ENCODE measurements at regions not wholly inside any gene's neighbourhood (a gene's known extent, or its start where the extent isn't known, plus 50 kb on each side); places are given as distances from the start of the nearest gene placed in this dataset.
A peak's percentile ranks its signal among the peaks of the same experiment; 100 is the strongest.

DNA sequence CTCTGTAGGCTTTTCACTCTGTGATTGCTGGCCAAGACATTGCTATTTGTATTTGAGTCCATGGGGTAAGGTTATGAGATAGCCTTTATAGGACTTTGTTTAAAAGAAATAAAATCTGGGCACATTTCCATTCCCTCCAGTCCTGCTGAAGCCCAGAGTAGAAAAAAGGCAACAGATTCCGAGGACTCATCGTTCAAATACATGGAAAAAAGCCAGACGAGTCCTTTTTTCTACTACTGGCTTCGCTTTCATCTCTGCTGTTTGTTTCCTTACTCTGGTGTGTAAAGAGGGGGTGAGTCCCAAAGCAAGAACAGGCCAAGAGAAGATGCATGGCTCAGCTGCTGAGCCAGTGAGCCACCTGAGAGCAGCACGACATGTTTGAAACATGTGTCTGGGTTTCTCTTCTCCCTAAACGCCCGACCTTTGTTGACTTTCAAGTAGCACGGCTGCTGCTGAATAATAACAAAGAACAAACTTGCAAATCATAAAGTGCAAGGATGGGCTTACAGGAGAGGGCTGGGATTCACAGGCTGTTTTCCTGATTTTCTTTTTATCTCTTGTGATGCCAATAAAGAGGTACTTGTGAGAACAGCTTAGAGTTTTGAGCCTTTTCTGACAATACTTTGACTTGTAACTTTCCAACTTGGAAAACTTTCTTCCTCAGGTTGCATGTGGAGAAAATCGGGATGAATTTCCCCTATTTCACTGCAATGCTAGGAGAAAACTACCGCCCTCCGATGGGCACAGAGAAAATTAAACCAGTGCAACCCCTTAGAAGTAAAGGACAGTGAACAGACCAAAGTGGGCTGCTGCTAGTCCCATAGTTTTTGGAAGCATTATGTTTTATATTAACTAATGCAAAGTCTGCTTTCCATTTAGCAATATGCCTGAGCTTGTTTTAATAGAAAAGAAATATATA is 195.2 kb upstream of the RAG2 start:
- no peak for DNase-seq (ENCODE audit: low read depth in 2 of 2)

DNA sequence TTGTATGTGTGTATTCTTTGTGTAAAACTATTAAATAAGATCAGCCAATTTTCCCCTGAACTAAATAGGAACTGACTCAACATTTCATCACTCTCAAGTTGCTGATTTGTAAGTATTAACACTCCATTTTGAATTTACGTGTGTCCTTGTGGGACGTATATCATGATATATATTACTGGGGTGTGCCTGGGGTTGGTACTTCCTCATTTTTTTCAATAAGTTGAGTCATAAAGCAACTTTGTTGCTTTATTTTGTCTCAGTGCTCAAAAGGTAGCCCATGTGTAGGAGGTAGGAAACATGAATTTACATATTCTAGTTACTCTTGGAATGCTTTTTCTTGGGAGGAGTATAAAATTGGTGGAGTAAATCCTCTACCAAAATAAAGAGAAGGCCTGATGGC is 193.9 kb upstream of the RAG2 start:
- DNase-seq (ENCODE audit: low read depth in 2 of 2): no peak

DNA sequence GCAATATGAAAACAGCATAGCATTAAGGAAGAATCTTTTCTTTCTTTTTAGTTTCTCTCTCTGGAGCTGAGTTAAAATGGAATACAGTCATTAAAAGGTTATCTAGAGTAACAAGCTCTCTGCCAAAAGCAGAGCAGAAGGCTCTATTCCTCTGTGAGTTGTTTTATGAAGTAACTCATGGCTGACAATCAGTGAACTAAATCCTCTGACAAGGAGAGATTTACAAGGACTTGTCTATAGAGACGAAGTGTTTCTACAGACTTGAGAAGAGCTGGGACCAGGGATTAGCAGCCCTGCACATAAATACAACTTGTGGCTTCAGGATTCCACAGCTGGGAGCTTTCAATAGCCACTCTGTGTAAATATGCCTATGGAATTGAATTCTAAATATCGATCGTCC is 192.5 kb upstream of the RAG2 start:
- DNase-seq (ENCODE audit: low read depth in 2 of 2): no peak

DNA sequence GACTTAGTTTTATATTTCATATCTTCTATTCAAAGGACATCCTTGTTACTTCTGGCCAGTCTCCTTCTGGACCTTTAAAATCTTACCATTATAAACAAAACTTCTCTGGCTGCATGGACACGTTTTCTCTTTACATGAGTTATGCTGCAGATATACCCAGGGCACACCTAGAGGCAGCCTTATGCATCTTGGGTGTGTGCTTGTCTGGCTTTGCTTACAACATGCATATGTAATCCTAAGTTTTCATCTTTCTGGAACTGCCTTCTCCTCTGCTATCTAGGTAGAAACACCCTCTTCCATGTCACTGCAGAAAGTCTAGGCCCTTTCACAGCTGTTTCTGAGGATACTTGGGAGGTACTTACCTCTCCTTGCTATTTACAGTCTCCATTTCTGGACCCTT is 185.8 kb upstream of the RAG2 start:
- no peak for DNase-seq (ENCODE audit: low read depth in 2 of 2)

DNA sequence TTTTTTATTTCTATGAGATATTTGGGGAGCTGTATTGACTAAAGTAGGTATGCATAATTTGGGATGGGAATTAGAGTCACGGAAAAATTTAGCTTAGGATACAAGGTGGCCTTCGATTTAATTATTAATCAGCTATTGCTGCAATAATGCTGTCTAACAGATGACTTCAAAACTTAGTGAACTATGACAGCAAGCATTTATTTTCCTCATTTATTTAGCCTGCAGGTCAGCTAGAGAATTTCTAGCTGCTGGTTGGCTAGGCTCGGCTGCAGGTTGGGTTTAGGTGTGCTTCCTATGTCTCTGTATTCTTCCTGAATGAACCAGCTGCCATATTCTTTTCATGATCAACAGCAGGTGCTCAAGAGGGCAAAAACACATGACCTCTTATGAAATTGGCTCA is 181.8 kb upstream of the RAG2 start:
- no peak for DNase-seq (ENCODE audit: low read depth in 2 of 2)

DNA sequence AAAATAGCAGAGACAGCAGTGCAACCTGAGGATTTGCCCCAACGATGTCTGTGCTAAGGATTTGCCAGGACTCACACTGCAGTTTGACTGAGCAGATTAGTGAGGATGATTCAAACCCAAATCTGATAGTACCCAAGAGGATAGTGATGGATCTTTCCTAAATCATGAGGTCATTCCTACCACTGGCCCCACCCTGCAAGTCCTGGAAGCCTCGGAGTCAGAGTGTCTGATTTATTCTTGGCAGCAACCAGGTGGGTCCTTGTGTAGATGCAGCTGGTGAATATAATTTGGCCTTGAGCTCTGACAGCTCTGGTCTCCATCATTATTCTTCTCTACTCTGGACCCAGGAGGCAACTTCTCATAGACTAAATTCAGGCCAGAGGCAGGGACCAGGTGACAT is 179.3 kb upstream of the RAG2 start:
- no peak for DNase-seq (ENCODE audit: low read depth in 2 of 2)

DNA sequence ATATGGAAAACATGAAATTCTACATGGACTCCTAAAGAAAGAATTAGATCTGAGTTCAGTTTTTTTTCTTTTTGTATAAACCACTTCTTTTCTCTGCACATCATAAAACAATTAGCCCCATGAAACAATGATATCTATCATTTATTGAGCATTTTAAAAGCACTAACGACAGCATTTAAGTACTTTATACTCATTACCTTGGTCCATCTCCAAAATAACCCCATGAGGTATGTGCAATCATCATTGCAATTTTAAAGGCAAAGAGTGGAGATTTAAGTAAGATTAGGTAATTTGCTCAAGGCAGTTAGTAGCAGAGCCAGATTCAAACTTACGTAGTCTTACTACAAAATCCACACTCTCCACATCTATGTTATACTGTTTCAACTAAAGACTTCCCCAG is 177.7 kb upstream of the RAG2 start:
- DNase-seq (ENCODE audit: low read depth in 2 of 2): no peak

DNA sequence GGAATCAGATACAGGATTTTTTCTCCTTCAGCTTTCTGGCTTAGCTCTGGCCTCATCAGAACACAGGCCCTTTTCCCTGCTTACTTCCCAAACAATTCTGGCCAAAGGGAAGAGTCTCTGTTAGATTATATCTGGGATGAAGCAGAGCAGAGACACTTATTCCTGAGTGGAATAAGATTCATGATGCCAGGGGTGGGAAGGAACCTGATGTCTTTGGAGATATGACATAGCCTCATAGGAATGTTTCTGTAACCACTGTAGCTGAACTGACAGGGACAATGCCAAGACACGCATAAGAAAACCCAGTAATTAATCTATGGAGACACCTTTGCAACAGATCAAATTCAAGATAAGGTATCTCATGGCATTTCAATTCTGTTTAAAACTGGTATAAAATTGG is 177.1 kb upstream of the RAG2 start:
- DNase-seq (ENCODE audit: low read depth in 2 of 2): no peak

DNA sequence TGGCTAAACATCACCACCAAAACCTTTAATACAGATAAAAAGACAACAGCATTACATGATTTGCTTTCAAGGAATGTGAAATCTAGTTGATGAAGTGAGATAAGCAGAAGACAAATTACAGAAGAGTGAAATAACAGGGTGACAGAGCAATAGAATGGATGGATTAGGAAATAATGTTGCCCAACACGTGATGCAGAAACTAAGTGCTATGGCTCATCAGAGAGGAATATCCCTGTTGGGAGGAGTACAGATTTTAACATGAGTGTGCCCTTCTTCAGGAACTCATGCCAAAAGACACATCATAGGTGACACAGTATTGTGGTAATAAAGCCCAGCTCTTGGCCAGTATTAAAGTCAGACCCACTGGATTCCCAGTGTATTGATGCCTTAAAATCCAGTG is 176.6 kb upstream of the RAG2 start:
- no peak for DNase-seq (ENCODE audit: low read depth in 2 of 2)

DNA sequence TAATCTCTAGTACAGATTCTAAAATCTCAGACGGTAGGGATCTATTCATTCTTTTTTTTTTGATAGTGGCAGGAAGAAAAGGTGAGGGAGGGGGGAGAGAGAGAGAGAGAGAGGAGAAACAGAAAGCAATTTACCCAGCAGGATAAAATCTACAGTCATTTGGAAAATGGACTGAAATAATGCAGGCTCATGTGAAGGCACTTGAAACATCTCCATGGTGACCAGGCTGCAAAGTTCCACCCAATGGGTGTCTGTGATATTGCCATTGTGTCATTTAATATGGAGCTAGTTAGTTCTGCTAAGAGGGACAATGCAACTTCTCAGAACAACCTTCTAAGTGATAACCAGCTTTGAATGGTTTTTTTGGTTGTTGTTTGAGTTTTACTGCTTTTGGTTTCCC is 165.2 kb upstream of the RAG2 start:
- DNase-seq (ENCODE audit: low read depth in 2 of 2): no peak

DNA sequence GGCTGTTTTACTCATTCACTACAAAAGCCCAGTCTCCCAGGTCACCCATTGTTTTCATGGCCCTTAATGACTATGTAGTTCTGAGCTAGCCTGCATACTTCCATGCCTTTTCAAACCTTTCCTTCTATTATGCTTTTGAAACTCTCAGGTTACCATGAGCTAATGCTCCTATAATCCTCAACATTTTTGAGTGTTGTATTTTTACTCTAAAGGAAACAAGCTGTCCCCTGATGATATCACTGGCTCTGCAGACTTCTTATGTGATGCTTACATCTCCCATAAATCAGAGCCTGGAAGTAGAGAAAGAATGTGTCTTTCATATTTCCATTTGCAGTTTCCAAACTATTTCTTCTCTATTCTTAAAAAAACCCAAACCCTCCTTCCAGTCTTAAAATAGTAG is 159.0 kb upstream of the RAG2 start:
- no peak for DNase-seq (ENCODE audit: low read depth in 2 of 2)

DNA sequence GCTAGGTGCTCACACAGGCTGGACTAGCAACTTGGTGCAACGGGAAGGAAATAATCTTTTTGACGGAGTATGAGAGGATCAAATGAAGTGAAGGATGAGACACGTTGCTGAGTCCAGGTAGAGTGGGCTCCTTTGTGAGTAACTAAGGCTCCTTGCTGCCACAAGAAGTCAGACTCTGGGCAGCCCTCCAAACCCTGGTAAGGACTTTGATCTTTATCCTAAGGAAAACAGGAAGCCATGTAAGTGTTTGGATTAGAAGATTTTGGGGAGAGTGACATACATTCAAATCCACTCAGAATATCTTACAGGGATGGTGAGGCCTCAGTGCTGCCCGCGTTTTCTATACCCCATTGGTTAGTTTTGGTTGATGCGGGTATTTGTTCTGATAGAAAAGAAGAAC is 155.9 kb upstream of the RAG2 start:
- DNase-seq (ENCODE audit: low read depth in 2 of 2): no peak

DNA sequence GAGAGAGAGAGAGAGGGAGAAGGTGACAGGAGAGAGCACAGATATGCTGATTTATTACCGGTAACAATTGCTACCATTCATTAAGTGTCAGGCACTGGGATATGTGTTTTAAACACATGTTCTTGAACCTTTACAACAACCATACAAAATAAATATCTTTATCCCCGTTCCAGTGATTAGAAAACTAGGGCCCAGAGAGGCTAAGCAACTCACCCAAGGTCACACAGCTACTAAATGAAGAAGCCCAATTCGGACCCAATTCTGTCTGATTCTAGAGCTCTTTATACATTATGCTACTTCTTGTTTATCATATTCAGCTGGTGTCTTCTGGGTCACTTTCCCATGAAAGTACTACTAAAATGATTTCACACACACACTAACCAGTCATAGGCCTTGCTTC is 154.0 kb upstream of the RAG2 start:
- no peak for DNase-seq (ENCODE audit: low read depth in 2 of 2)

DNA sequence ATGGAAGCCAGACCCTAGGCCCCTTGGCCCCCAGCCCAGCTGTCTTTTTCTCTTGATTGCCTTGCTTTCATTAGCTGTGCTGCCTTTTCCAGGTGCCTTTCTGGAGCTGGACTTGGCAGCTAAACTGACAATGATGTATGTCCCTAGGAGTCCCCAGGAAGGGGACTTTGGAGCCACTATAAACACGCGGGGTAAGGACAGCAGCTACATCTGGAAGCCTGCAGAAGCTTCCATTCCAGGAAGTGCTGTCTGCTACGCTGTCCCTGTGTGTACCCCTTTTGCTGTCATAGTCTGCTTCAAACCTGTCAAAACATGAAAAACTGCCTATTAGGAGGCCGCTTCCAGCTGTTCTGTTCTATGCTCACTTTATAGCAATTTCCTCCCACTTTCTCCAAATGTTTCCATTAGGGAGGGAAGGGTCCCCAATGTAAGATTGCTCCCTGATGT is 153.3 kb upstream of the RAG2 start:
- no peak for DNase-seq (ENCODE audit: low read depth in 2 of 2)

DNA sequence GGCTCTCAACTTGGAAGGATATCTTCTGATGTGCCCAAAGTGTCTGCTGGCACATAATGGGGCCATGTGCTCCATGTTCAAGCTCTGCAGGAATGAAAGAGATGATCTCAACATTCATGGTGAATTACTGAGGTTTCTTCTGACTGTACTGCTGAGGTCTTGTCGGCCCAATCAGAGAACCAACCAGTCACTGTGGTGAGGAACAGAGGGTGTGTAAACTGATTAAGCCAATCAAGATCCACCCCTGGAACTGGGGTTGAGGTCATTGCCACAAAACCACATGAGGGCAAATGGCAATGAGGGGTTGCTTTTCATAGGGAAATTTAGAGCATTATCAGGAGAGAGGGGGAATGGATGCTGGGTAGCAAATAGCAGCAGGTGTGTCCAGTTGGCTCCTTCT is 152.3 kb upstream of the RAG2 start:
- DNase-seq (ENCODE audit: low read depth in 2 of 2): no peak

DNA sequence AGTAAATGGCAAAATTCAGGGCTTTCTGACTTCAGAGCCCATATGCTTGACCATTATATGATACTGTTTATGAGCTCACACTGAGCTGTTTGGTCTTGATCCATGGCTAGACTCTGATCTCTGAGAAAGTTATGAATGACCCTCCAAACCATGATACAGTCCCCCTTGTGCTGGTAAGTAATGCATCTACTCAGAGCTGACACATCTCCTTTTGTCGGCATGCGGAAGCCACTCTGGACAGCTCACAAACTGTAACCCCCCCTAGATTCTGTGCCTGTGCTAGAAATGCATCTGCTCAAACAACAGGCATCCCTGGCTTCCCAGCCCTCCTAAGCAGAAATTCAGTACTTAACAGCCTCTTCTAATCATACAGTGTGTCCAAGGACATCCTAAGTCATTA is 150.8 kb upstream of the RAG2 start:
- DNase-seq (ENCODE audit: low read depth in 2 of 2): no peak

DNA sequence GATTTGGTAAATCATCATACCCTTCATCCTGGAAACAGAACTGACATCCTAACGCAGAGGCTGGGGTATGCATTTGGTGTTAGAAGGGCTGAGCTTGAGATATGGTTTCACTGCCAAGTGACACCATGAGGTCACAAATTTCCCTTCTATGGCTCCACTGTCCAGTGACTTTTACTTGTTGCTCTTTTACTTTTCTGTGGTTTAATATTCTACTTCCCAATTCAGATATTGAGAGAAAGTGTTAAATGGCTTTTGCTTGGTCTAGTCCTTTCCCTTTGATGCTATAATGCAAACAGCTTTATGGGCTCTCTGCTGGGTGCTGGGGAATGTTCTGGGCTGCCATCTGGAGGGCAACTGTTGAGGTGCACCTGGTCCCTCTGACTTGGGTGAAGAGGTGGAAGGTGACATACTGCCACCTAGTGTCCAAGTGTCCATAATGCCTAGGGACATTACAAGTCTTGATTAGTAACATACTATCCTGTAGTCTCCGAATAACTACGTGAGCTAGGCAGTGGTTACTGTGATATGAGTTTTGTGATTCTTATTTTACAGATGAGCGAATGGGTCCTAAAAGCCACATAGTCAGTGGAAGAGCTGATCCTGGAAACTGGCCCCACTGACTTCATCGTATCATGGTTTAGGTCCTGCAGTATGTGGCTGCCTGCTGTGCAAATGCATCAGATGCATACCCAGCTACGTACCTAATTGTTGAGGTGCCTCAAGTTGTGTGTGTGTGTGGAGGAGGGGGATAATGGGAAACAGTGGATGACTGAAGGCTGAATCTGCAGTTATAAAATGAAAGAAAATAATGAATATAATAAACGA is 149.1 kb upstream of the RAG2 start:
- DNase-seq (ENCODE audit: low read depth in 2 of 2): peak; percentile 63 to 71

DNA sequence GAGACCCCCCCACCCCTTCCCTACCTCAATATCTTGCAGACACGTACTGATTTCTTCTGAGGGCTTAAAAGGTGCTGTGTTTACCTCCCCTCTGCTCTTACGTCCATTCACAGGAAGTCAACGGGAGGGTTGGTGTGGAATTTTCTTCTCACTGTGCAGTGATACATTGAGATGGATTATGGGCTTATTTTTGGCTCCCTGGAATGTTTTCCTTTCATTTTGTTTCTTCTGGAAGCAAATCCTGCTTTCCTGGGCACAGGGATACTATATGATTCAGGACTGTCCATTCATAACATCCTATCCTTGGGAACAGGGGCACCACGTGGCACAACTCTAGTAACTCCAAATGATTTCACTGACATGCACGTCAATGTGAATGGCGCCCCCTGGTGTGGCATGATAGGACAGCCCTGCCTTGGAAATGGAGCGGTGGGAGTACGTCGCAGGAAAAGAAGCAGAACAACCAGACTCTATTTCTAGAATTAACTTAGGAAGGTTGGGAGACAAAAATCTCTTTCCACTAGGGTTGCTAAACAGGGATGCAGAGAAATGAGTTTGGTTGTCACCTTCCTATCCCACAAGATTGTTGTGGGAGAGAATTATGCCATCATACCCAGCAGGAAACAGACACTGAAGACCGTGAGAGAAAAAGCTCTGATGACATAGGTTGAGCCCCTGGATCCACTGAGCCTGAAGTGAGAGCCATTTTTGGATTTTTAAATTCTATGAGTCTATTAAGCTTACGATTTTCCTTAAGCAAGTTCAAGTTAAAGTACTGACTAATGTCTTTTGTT is 146.5 kb upstream of the RAG2 start:
- DNase-seq (ENCODE audit: low read depth in 2 of 2): peak; percentile 47 to 58

DNA sequence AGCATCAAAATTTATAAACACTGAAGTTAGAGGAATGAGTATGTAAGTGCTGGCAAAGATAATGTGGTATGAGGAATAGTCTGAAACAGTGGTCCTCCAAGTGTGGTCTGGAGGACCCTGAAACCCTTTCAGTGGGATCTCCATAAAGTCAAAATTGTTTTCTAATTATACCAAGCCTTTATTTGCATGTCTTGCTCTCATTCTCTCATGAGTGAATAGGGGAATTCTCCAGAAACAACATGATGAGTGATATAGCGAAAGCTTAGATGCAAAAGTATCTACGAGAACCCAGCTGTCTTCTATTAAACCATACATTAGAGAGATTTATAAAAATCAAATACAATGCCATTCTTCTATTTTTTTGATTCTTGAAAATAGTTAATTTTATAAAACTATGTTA is 145.0 kb upstream of the RAG2 start:
- DNase-seq (ENCODE audit: low read depth in 2 of 2): no peak

DNA sequence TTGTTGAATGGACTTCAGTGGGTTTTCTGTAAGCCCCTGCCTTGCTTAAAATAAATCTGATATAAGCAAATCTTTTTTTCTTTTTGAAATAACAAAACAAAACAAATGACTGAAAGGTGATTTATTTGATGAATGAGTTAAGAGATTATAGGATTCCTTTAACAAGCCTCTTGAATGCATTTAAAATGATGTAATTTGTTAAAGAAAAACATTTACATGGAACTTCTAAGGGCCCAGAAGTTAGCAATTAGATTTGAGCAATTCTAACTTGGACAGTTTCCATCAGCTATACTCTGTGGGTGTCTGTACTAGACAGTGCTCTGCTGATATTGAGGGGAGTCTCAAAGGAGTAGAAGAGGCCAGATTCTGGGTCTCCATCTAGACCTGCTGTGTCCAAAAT is 143.5 kb upstream of the RAG2 start:
- DNase-seq (ENCODE audit: low read depth in 2 of 2): no peak

DNA sequence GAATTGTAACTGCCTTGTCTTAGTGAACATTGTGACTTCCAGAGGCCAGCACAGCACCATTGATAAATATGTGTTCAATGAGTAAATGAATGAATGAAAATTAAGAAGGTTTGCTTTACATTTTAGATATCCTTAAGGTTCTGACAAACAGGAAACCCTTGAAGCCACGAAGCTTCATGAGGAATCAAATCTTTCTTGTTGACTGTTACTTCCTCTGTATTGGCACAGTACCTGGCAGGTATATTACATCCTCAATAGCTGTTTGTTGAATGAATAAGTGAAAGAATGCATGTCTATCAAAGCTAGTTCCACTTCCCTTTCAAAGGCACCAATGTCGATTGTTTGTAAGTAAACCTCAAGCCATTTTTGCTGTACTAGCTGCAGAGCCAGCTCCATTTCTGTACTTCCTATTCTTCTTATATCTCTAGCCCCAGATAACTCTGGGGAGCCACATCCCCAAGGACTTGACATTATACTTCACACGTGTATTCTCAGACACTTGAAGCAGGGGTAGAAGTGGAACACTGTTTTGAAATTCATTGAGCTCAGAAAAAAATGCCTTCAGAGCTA is 140.3 kb upstream of the RAG2 start:
- no peak for DNase-seq (ENCODE audit: low read depth in 2 of 2)

DNA sequence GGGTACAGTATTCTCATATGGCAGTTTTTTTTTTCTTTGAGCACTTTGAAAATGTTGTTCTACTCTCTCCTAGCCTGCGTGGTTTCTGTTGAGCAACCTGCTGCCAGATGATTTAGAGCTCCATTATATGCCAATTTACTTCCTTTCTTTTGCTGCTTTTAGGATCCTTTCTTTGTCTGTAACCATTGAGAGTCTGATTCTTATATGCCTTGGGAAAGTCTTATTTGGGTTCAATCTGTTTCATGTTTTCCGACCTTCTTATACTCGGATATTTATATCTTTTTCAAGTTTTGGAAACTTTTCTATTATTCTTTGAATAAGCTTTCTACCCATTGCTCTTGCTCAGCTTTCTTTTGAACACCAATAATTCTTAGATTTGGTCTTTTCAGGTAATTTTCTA is 138.1 kb upstream of the RAG2 start:
- no peak for DNase-seq (ENCODE audit: low read depth in 2 of 2)
